ENCODE measurements at regions not wholly inside any gene's neighbourhood (a gene's known extent, or its start where the extent isn't known, plus 50 kb on each side); places are given as distances from the start of the nearest gene placed in this dataset.

DNA sequence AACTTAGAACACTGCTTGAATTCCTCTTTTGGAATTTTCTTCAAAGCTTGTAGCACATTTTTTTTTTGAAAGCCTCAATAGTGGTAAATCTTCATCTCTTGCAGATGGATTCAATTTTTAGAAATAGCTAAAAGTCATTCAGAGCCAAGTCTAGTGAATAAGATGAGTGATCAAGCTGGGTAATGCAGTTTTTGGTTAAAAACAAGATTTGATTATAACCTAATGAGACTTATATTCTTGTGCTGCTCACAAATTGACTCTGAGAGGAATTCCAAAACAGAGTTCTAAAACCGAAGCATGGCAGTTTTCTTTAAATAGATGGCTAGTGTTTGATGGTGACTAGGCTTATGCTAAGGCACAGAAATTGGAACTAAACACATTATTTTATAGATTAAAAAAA lies 2072.6 kb upstream of the CELF4 start:
- CTCF ChIA-PET = interaction anchor here (0.7 kb wide), 1 partner anchor 93 kb away, joined by 4 read pairs; no protein-coding TSS in a partner anchor
- Mint-ChIP-seq H3K4me3 (ENCODE audit: unreplicated experiment) (no peak overlapping the region), H3K27ac (ENCODE audit: low read depth, unreplicated experiment) (peak overlapping the region; percentile 50), H3K27me3 (ENCODE audit: insufficient read depth, unreplicated experiment) (no peaks in the 10 kb centered on the region), H3K9me3 (ENCODE audit: unreplicated experiment) (no peaks in the 10 kb centered on the region), H3K4me1 (ENCODE audit: insufficient read depth, unreplicated experiment) (no peaks in the 10 kb centered on the region), H3K36me3 (ENCODE audit: insufficient read depth, unreplicated experiment) (no peaks in the 10 kb centered on the region)
- TF ChIP-seq CTCF (IDR thresholded peaks at IDR 0.05; ENCODE audit: unreplicated experiment) = no peak
- DNase-seq (ENCODE audit: unreplicated experiment) = no peak
- POLR2A ChIA-PET = no interaction called here
- no TSS peak for BruUV-seq (replicated peaks)
- intact Hi-C loops (cut with micrococcal nuclease) = no loop called here

DNA sequence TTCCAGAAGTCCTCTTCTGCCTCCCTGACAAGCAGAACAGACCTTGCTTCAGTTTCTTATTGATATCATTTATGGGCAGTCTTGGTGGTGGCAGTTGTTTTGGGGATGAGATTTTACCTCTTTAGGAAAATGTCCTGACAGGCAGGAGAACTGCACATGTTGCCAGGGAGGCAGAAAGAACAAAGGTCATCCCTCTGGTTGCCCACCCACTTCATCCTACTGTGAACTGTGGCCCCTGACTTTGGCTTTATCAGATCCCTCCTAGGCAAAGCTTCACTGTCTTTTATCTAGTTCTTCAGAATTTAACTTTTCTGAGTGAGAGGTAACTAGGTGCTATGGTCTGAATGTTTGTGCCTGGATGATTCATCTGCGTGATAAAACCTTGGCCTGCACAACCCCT lies 2071.3 kb upstream of the CELF4 start:
- DNase-seq (ENCODE audit: unreplicated experiment) = no peak
- no peaks in the 10 kb centered on the region for H3K9me3 Mint-ChIP-seq (ENCODE audit: unreplicated experiment)
- intact Hi-C loops (cut with micrococcal nuclease) = no loop called here
- H3K4me1 Mint-ChIP-seq (ENCODE audit: insufficient read depth, unreplicated experiment) = no peaks in the 10 kb centered on the region
- no peak overlapping the region for H3K27ac Mint-ChIP-seq (ENCODE audit: low read depth, unreplicated experiment)
- no peaks in the 10 kb centered on the region for H3K27me3 Mint-ChIP-seq (ENCODE audit: insufficient read depth, unreplicated experiment)
- TF ChIP-seq CTCF (IDR thresholded peaks at IDR 0.05; ENCODE audit: unreplicated experiment) = no peak
- H3K4me3 Mint-ChIP-seq (ENCODE audit: unreplicated experiment) = no peak overlapping the region
- ChIA-PET CTCF (no interaction called here), POLR2A (no interaction called here)
- BruUV-seq (replicated peaks) = no TSS peak
- H3K36me3 Mint-ChIP-seq (ENCODE audit: insufficient read depth, unreplicated experiment) = no peaks in the 10 kb centered on the region

DNA sequence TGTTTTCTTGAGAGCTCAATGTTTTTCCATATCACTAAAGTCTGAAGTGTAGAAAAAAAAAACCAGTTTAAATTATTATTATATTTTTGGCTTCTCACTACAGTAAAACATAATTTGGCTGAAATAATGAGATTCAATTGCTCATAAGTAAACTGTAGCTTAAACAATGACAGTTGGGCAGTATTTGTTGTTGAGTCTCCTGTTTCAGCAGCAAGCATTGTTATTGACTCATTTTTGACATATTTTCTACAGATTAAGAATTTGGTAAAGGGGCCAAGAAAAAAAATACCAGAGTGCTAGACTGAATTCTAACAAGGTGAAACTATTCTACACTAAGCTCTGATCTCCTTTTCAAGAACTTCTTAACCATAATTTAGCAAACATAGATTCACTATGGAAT lies 2070.4 kb upstream of the CELF4 start:
- no peaks in the 10 kb centered on the region for H3K27me3 Mint-ChIP-seq (ENCODE audit: insufficient read depth, unreplicated experiment)
- DNase-seq (ENCODE audit: unreplicated experiment) = no peak
- no peaks in the 10 kb centered on the region for H3K9me3 Mint-ChIP-seq (ENCODE audit: unreplicated experiment)
- H3K4me3 Mint-ChIP-seq (ENCODE audit: unreplicated experiment) = no peak overlapping the region
- no peak overlapping the region for H3K27ac Mint-ChIP-seq (ENCODE audit: low read depth, unreplicated experiment)
- no peak for TF ChIP-seq CTCF (IDR thresholded peaks at IDR 0.05; ENCODE audit: unreplicated experiment)
- POLR2A ChIA-PET = interaction anchor here (0.7 kb wide), 1 partner anchor 13 kb away, joined by 3 read pairs; no protein-coding TSS in a partner anchor
- no peaks in the 10 kb centered on the region for H3K36me3 Mint-ChIP-seq (ENCODE audit: insufficient read depth, unreplicated experiment)
- intact Hi-C loops (cut with micrococcal nuclease) = no loop called here
- no TSS peak for BruUV-seq (replicated peaks)
- H3K4me1 Mint-ChIP-seq (ENCODE audit: insufficient read depth, unreplicated experiment) = no peaks in the 10 kb centered on the region
- CTCF ChIA-PET = no interaction called here

DNA sequence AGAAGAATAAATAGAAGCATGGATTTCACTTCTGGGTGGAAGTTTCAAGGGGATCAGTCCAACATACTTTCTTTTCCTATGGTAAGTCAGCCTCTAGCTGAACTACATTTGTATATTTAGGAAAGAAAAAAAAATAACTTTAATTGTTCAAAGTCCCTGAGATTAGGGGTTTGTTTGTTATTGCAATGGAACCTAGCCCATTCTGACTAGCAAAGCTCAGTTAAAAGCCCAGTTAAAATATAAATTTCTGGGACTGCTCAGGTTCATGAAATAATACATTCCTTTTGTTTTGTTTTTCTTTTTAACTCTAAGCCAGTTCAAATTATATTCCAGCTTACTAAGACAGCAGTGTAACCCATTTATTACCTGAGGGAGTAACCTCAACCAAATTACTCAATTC lies 2069.6 kb upstream of the CELF4 start:
- BruUV-seq (replicated peaks) = no TSS peak
- Mint-ChIP-seq H3K4me1 (ENCODE audit: insufficient read depth, unreplicated experiment) (no peaks in the 10 kb centered on the region), H3K27me3 (ENCODE audit: insufficient read depth, unreplicated experiment) (no peaks in the 10 kb centered on the region), H3K4me3 (ENCODE audit: unreplicated experiment) (no peak overlapping the region), H3K36me3 (ENCODE audit: insufficient read depth, unreplicated experiment) (no peaks in the 10 kb centered on the region), H3K9me3 (ENCODE audit: unreplicated experiment) (no peaks in the 10 kb centered on the region), H3K27ac (ENCODE audit: low read depth, unreplicated experiment) (no peak overlapping the region)
- no peak for TF ChIP-seq CTCF (IDR thresholded peaks at IDR 0.05; ENCODE audit: unreplicated experiment)
- intact Hi-C loops (cut with micrococcal nuclease) = no loop called here
- POLR2A ChIA-PET = interaction anchor here (0.8 kb wide), 1 partner anchor 12 kb away, joined by 3 read pairs; no protein-coding TSS in a partner anchor
- CTCF ChIA-PET = no interaction called here
- no peak for DNase-seq (ENCODE audit: unreplicated experiment)

All from MCF 10A (cell line).